B cell (primary cell): ENCODE measurements at regions not wholly inside any gene's neighbourhood (a gene's known extent, or its start where the extent isn't known, plus 50 kb on each side); places are given as distances from the start of the nearest gene placed in this dataset.
"Not testable (repeated sequence)": the region's sequence is repeated elsewhere in the genome, so short reads cannot be mapped to it uniquely, and the experiment has no call there.

Source experiments
- ATAC-seq: fragments of 200-7000 bp; cut with Tn5 transposase; one replicate; pipeline ENCODE4 v1.10.0; 2021; ENCODE audit warnings: low read depth, mild to moderate bottlenecking, moderate number of reproducible peaks, moderate library complexity
- CTCF ChIA-PET: fragments of 350-600 bp; sonication (Branson Sonifier 250); formaldehyde crosslinking; loops from one replicate; lab custom pipeline; 2021; ENCODE audit warnings: antibody characterized with exemption, inconsistent platforms; lab: Charles Lee
- POLR2A ChIA-PET: fragments of 350-600 bp; sonication (Branson Sonifier 250); formaldehyde crosslinking; loops from one replicate; lab custom pipeline; 2021; ENCODE audit warnings: antibody characterized with exemption; lab: Charles Lee
- DNase-seq: peaks from one replicate; pipeline ENCODE4 v3.0.0; 2013
- H2AFZ ChIP-seq: 2 replicates; pipeline ENCODE4 v1.6.1; 2012; ENCODE audit warnings: mild to moderate bottlenecking, low read depth, low read length; ENCODE audit not compliant: insufficient read depth, poor library complexity, severe bottlenecking
- H3K27ac ChIP-seq, 2 donors: 1 replicate in 1 of 2; 2 replicates in 1 of 2; pipeline ENCODE4 v1.5.1; 2012 to 2013; ENCODE audit warnings: low read length in 2 of 2, mild to moderate bottlenecking in 2 of 2, moderate library complexity in 1 of 2
- H3K27me3 ChIP-seq, 4 experiments: fragments of 200-600 bp in 1 of 4; sonication (generic) in 1 of 4; replicated peaks in 1 of 4; 1 replicate in 2 of 4; 2 replicates in 2 of 4; pipeline versions ENCODE4 v1.6.1 to v1.7.0; 2013 to 2016; ENCODE audit warnings: low read length in 3 of 4, mild to moderate bottlenecking in 2 of 4, mixed read lengths in 1 of 4, moderate library complexity in 1 of 4; ENCODE audit not compliant: insufficient read depth in 4 of 4, control insufficient read depth in 3 of 4; ENCODE audit errors: control extremely low read depth in 1 of 4
- H3K36me3 ChIP-seq, 2 experiments: replicated peaks in 1 of 2; 1 replicate in 1 of 2; 2 replicates in 1 of 2; pipeline versions ENCODE4 v1.6.1 to v1.7.1; 2013; ENCODE audit warnings: low read length in 1 of 2; ENCODE audit not compliant: insufficient read depth in 2 of 2, control insufficient read depth in 1 of 2; ENCODE audit errors: control extremely low read depth in 1 of 2, extremely low read depth in 1 of 2
- H3K4me1 ChIP-seq, 2 donors: fragments of 200-600 bp in 1 of 2; sonication (generic) in 1 of 2; 1 replicate in 1 of 2; 2 replicates in 1 of 2; pipeline versions ENCODE4 v1.5.1 to v1.6.1; 2013 to 2017; ENCODE audit warnings: low read length in 2 of 2; ENCODE audit not compliant: control insufficient read depth in 2 of 2, insufficient read depth in 2 of 2
- H3K4me2 ChIP-seq: replicated peaks from 2 replicates; pipeline ENCODE3; 2012; ENCODE audit warnings: mild to moderate bottlenecking, low read depth, low read length; ENCODE audit not compliant: poor library complexity, severe bottlenecking
- H3K4me3 ChIP-seq, 5 experiments: fragments of 200-600 bp in 1 of 5; sonication (generic) in 1 of 5; 1 replicate in 3 of 5; 2 replicates in 2 of 5; pipeline versions ENCODE4 v1.5.1 to v1.7.0; 2011 to 2016; ENCODE audit warnings: low read length in 4 of 5, mild to moderate bottlenecking in 4 of 5, low read depth in 2 of 5, control low read depth in 1 of 5, moderate library complexity in 1 of 5; ENCODE audit not compliant: insufficient read depth in 1 of 5; ENCODE audit errors: control extremely low read depth in 1 of 5, extremely low read depth in 1 of 5
- H3K79me2 ChIP-seq: fragments of 200-600 bp; sonication (generic); one replicate; pipeline ENCODE4 v1.6.0; 2016; ENCODE audit warnings: low read length; ENCODE audit not compliant: control insufficient read depth, insufficient read depth
- H3K9ac ChIP-seq: fragments of 200-600 bp; sonication (generic); 2 replicates; pipeline ENCODE4 v1.6.1; 2017; ENCODE audit warnings: mild to moderate bottlenecking, low read length, moderate library complexity
- H3K9me3 ChIP-seq, 3 donors: one replicate each; pipeline versions ENCODE4 v1.6.1 to v1.7.1; 2013; ENCODE audit warnings: low read length in 2 of 3; ENCODE audit not compliant: control insufficient read depth in 2 of 3, insufficient read depth in 1 of 3; ENCODE audit errors: control extremely low read depth in 1 of 3
- H4K20me1 ChIP-seq: 2 replicates; pipeline ENCODE4 v1.6.0; 2012; ENCODE audit warnings: mild to moderate bottlenecking, low read length; ENCODE audit not compliant: insufficient read depth, control insufficient read depth, poor library complexity, severe bottlenecking
- H3K27ac Mint-ChIP-seq: one replicate; pipeline ENCODE4 v1.8.0; 2021; ENCODE audit warnings: mixed read lengths
- H3K27me3 Mint-ChIP-seq: one replicate; pipeline ENCODE4 v1.8.0; 2021; ENCODE audit warnings: mixed read lengths
- H3K4me1 Mint-ChIP-seq: one replicate; pipeline ENCODE4 v1.8.0; 2021; ENCODE audit warnings: mixed read lengths
- H3K4me3 Mint-ChIP-seq: one replicate; pipeline ENCODE4 v1.8.0; 2021; ENCODE audit warnings: mixed read lengths
- H3K9me3 Mint-ChIP-seq: one replicate; pipeline ENCODE4 v1.8.0; 2022; ENCODE audit warnings: mixed read lengths; ENCODE audit not compliant: insufficient read depth
- EZH2 ChIP-seq: IDR thresholded peaks from 2 replicates; pipeline ENCODE4 v1.6.1; 2012; ENCODE audit warnings: borderline replicate concordance, low read depth, mild to moderate bottlenecking, moderate library complexity, low read length; ENCODE audit not compliant: insufficient read depth, poor library complexity, severe bottlenecking
- WGBS: methylation state at CpG from one replicate; pipeline ENCODE4 v1.1.5; 2013; ENCODE audit warnings: missing lambda C conversion rate; ENCODE audit not compliant: insufficient coverage; 5-methylcytosine and 5-hydroxymethylcytosine counted together
- intact Hi-C: fragments of 100-400 bp; cut with micrococcal nuclease; formaldehyde crosslinking; loops from one replicate; pipeline ENCODE4 v1.10.0; 2022
- TF ChIP-seq, protein P1 (sequence below): fragments of 200-600 bp; IDR thresholded peaks from one replicate; pipeline ENCODE4 v1.8.0; 2022; ENCODE audit warnings: antibody characterized with exemption, mild to moderate bottlenecking

DNA sequence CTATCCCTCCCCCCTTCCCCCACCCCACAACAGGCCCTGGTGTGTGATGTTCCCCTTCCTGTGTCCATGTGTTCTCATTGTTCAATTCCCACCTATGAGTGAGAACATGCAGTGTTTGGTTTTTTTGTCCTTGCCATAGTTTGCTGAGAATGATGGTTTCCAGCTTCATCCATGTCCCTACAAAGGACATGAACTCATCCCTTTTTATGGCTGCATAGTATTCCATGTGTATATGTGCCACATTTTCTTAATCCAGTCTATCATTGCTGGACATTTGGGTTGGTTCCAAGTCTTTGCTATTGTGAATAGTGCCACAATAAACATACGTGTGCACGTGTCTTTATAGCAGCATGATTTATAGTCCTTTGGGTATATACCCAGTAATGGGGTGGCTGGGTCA lies 52.3 kb upstream of the MAN1A2 start:
- H3K9ac ChIP-seq, H3K4me1 Mint-ChIP-seq, H3K4me3 Mint-ChIP-seq, H3K9me3 Mint-ChIP-seq, H3K36me3 ChIP-seq, H3K27me3 Mint-ChIP-seq, POLR2A ChIA-PET, H3K27ac Mint-ChIP-seq, H3K4me1 ChIP-seq, H3K27me3 ChIP-seq, ATAC-seq, H3K79me2 ChIP-seq, H2AFZ ChIP-seq, H3K4me2 ChIP-seq, CTCF ChIA-PET, H3K4me3 ChIP-seq, DNase-seq, H3K9me3 ChIP-seq, H4K20me1 ChIP-seq, H3K27ac ChIP-seq: not testable (repeated sequence)
- no CpG with 5 or more reads among the region's 2 CpGs for WGBS
- intact Hi-C loops, result loop anchor here (5.0 kb wide), 1 partner anchor 442 kb away; no protein-coding TSS in a partner anchor

DNA sequence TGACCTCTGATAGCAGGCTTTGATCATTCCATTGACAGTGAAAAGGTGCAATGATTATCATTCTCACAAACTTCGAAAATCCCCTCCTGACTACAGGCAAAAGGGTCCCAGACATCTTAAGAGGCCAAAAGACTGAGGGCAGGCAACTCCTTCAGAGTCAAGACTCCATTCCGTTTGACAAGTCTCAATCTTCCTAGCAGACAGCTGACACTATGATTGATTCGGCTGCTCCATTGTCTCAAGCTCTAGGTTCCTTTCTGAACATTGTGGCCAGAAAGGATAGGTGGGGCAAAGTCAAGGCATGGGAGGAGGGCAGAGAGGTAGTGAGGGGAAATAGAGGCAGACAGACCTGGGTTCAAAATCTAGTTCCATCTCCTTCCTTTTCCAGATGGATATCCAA lies 53.7 kb upstream of the MAN1A2 start:
- H3K4me1 ChIP-seq, result no peaks in the 10 kb centered on the region
- no peak overlapping the region for H3K4me3 Mint-ChIP-seq
- no peak overlapping the region for H3K27ac Mint-ChIP-seq
- ATAC-seq (no peak), DNase-seq (no peak)
- H3K9ac ChIP-seq, result no peak overlapping the region
- intact Hi-C loops, result loop anchor here (5.0 kb wide), 1 partner anchor 444 kb away; no protein-coding TSS in a partner anchor
- no peaks in the 10 kb centered on the region for H3K9me3 Mint-ChIP-seq
- no peaks in the 10 kb centered on the region for H3K4me1 Mint-ChIP-seq
- no peaks in the 10 kb centered on the region for H3K9me3 ChIP-seq
- CTCF ChIA-PET, result interaction anchor here (0.8 kb wide), 1 partner anchor 441 kb away, joined by 4 read pairs; no protein-coding TSS in a partner anchor
- H3K27me3 ChIP-seq, result no peaks in the 10 kb centered on the region
- H2AFZ ChIP-seq, result no peak overlapping the region
- TF ChIP-seq, protein P1, sequence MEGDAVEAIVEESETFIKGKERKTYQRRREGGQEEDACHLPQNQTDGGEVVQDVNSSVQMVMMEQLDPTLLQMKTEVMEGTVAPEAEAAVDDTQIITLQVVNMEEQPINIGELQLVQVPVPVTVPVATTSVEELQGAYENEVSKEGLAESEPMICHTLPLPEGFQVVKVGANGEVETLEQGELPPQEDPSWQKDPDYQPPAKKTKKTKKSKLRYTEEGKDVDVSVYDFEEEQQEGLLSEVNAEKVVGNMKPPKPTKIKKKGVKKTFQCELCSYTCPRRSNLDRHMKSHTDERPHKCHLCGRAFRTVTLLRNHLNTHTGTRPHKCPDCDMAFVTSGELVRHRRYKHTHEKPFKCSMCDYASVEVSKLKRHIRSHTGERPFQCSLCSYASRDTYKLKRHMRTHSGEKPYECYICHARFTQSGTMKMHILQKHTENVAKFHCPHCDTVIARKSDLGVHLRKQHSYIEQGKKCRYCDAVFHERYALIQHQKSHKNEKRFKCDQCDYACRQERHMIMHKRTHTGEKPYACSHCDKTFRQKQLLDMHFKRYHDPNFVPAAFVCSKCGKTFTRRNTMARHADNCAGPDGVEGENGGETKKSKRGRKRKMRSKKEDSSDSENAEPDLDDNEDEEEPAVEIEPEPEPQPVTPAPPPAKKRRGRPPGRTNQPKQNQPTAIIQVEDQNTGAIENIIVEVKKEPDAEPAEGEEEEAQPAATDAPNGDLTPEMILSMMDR, result no peak
- TF ChIP-seq EZH2, result no peak
- H3K4me2 ChIP-seq, result no peak overlapping the region
- 90% methylated on average over 3 of the region's 3 CpGs for WGBS
- no peak overlapping the region for H3K4me3 ChIP-seq
- no peaks in the 10 kb centered on the region for H3K79me2 ChIP-seq
- H3K27me3 Mint-ChIP-seq, result peaks cover 3% of the 10 kb centered on the region
- H4K20me1 ChIP-seq, result no peaks in the 10 kb centered on the region
- POLR2A ChIA-PET, result interaction anchor here (0.6 kb wide), 1 partner anchor 221 kb away, joined by 3 read pairs; no protein-coding TSS in a partner anchor
- no peak overlapping the region for H3K27ac ChIP-seq
- H3K36me3 ChIP-seq, result no peaks in the 10 kb centered on the region
